ENCODE measurements at regions not wholly inside any gene's neighbourhood (a gene's known extent, or its start where the extent isn't known, plus 50 kb on each side); places are given as distances from the start of the nearest gene placed in this dataset.
"Not testable (repeated sequence)": the region's sequence is repeated elsewhere in the genome, so short reads cannot be mapped to it uniquely, and the experiment has no call there.

DNA sequence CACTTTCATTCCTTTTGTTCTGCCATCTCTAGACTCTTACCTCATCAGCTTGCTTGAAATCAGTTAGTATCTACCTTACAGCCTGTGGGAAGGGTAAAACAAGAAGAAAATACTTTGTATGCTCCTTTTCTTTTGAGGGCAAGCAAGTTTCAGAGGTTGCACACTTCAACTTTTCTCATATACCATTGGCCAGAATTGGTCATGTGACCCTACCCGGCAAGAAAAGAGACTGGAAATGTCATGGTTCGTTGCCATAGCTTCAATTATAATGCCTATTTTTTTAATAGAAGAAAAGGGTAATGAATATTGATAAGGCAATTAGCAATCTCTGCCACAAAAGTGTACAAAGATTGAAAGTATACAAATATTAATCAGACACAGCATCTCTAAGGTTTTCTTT is 346.7 kb upstream of the TACR3 start:
- WGBS, 10 experiments = 10 to 100% (median 93%) methylated on average over 1 to 2 of the region's 2 CpGs; no CpG with 5 or more reads in 2 of the 10 experiments
- no peak for ATAC-seq (replicated peaks in 6 of 8)
- in situ Hi-C loops (cut with MboI; ENCODE audit: low pct_unique_long_range_greater_than_20kb in 2 of 9, low sequenced_read_pairs in 9 of 9, unreplicated experiment in 9 of 9) = loop anchor here in 1 of 9 experiments (25.0 kb wide), 1 partner anchor 796 kb away; no protein-coding TSS in a partner anchor
- Histone ChIP-seq H3K4me3 (no peak overlapping the region), H3K27ac (no peak overlapping the region), H3K4me1 (replicated peaks in 1 of 2) (peaks cover 0 to 20% of the 10 kb centered on the region in 2 donors)

DNA sequence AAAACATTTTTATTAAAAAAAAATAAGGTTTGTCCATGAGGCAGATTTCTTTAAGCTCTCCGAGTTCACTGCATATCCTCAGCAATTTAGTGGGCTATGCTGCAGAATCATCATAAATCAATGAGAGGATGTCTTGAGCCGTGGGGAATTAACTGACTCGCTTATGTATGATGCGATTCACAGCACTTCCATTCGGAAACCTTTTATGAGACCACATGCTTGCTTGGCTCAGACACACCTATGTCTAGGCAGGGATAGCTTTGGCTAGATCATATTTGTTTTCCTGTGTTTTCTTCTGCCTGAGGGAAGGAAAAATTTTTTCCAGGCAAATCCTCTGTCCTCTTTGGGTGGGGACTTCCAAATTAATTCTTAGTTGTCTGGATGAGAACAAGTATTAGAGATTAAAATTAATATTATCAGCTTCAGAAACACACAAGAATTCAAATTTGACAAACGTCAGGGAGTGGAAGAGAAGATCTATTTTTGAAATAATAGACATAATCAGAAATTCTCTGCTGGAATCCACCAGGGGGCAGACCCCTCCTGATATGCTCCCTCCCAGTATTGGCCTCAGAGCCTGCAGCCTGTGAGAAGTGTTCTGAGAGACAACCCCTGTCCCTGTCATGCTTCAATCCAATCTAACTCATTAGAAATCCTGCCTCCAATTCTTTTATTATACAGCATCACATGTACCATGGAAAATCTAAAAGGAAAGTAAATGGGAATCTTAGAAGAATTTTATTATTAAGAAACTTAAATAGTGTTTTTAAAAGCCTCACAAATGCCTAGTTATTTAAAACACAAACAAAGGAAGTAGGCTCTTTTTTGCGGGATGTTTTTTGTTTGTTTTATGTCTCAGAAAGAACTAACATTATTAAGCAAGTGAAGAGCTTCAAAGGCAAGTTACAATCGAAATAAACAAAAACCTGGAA is 345.1 kb upstream of the TACR3 start:
- Histone ChIP-seq H3K4me3 (peak overlapping the region; percentile 3 to 18 (median 14)), H3K4me1 (replicated peaks in 1 of 2) (peaks cover 0 to 20% of the 10 kb centered on the region in 2 donors), H3K27ac (peak overlapping the region in 1 of 2 donors; percentile 16)
- in situ Hi-C loops (cut with MboI; ENCODE audit: low pct_unique_long_range_greater_than_20kb in 2 of 9, low sequenced_read_pairs in 9 of 9, unreplicated experiment in 9 of 9) = loop anchor here in 1 of 9 experiments (25.0 kb wide), 1 partner anchor 797 kb away; no protein-coding TSS in a partner anchor
- peak; percentile 58 to 100 (median 98) for ATAC-seq (replicated peaks in 6 of 8)
- 0 to 32% (median 18%) methylated on average over 1 to 8 of the region's 8 CpGs for WGBS, 10 experiments

GRCh38 chr4:104063341-104063740 is 343.6 kb upstream of the TACR3 start:
- in situ Hi-C loops (cut with MboI; ENCODE audit: low pct_unique_long_range_greater_than_20kb in 2 of 9, low sequenced_read_pairs in 9 of 9, unreplicated experiment in 9 of 9) = loop anchor here in 1 of 9 experiments (25.0 kb wide), 1 partner anchor 799 kb away; no protein-coding TSS in a partner anchor
- Histone ChIP-seq H3K4me1 (replicated peaks in 1 of 2) (peaks cover 0 to 20% of the 10 kb centered on the region in 2 donors), H3K4me3 (no peak overlapping the region), H3K27ac (no peak overlapping the region)
- WGBS, 10 experiments = 0 to 100% (median 43%) methylated on average over 1 to 2 of the region's 2 CpGs; no CpG with 5 or more reads in 1 of the 10 experiments
- no peak for ATAC-seq (replicated peaks in 6 of 8)

DNA sequence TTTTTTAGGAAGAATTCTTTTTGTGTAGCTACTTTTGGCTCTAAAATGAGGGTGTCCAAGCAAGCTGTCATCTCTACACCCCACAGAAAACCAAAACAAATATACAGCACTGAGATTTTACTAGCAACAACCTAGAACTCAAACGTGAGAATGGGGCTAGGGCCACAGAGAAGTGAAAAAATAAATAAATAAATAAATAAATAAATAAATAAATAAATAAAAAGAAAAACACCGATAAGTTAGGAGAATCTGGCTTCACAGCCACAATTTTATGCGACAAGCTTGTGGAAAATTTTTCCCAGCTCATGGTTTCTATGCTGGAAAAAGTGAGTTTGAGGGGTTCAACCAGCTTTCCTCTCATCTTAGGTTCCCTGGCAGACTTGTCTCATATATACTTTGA is 324.6 kb upstream of the TACR3 start:
- ATAC-seq (replicated peaks in 6 of 8) = no peak

GRCh38 chr4:104032896-104033295 is 313.1 kb upstream of the TACR3 start:
- WGBS, 10 experiments = 0 to 100% (median 66%) methylated on average over 1 to 5 of the region's 5 CpGs; no CpG with 5 or more reads in 1 of the 10 experiments
- ATAC-seq (replicated peaks in 6 of 8) = no peak
- Histone ChIP-seq H3K4me3 (no peak overlapping the region), H3K4me1 (replicated peaks in 1 of 2) (no peaks in the 10 kb centered on the region), H3K27ac (no peak overlapping the region)
- in situ Hi-C loops (cut with MboI; ENCODE audit: low pct_unique_long_range_greater_than_20kb in 2 of 9, low sequenced_read_pairs in 9 of 9, unreplicated experiment in 9 of 9) = no loop called here

More for the DNA sequence above, 324.6 kb upstream of the TACR3 start:
- in situ Hi-C loops (cut with MboI; ENCODE audit: low pct_unique_long_range_greater_than_20kb in 2 of 9, low sequenced_read_pairs in 9 of 9, unreplicated experiment in 9 of 9) = no loop called here
- no peak overlapping the region for H3K4me3 ChIP-seq
- no peak overlapping the region for H3K27ac ChIP-seq
- no peaks in the 10 kb centered on the region for H3K4me1 ChIP-seq (replicated peaks in 1 of 2)
- WGBS, 10 experiments = 0 to 91% (median 59%) methylated on average over 1 to 3 of the region's 3 CpGs

DNA sequence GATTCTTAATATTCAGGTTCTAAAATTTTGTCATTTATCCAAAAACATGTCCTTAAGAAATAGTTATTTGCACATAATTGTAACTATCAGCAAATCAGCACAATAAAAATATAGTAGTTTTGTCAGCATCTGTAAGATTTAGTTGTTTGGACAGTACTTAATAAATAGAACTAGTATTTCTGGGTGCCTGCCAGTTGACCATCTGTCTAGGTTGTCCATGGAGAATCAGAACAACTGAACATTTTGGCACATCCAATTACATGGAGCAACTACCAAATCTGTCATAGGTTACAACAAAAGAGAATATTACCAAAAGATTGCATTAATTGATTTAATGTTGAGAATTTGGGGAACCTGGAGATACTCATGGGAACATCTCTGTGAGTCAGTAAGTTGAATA is 305.5 kb upstream of the TACR3 start:
- in situ Hi-C loops (cut with MboI; ENCODE audit: low pct_unique_long_range_greater_than_20kb in 2 of 9, low sequenced_read_pairs in 9 of 9, unreplicated experiment in 9 of 9) = no loop called here
- H3K27ac ChIP-seq = no peak overlapping the region

GRCh38 chr4:104022831-104023230 is 303.0 kb upstream of the TACR3 start:
- ATAC-seq (replicated peaks in 6 of 8) = peak in 4 of 8 experiments; percentile 16 to 60 (median 40)
- Histone ChIP-seq H3K4me1 (replicated peaks in 1 of 2) (no peaks in the 10 kb centered on the region), H3K4me3 (no peak overlapping the region), H3K27ac (no peak overlapping the region)
- in situ Hi-C loops (cut with MboI; ENCODE audit: low pct_unique_long_range_greater_than_20kb in 2 of 9, low sequenced_read_pairs in 9 of 9, unreplicated experiment in 9 of 9) = loop anchor here in 2 of 9 experiments (25.0 kb wide), 1 partner anchor 839 kb away; no protein-coding TSS in a partner anchor
- 3 to 100% (median 75%) methylated on average over 1 to 4 of the region's 4 CpGs; no CpG with 5 or more reads in 1 of the 10 experiments for WGBS, 10 experiments

More for the DNA sequence above, 305.5 kb upstream of the TACR3 start:
- Histone ChIP-seq H3K4me3 (no peak overlapping the region), H3K4me1 (replicated peaks in 1 of 2) (no peaks in the 10 kb centered on the region)
- no peak for ATAC-seq (replicated peaks in 6 of 8)

DNA sequence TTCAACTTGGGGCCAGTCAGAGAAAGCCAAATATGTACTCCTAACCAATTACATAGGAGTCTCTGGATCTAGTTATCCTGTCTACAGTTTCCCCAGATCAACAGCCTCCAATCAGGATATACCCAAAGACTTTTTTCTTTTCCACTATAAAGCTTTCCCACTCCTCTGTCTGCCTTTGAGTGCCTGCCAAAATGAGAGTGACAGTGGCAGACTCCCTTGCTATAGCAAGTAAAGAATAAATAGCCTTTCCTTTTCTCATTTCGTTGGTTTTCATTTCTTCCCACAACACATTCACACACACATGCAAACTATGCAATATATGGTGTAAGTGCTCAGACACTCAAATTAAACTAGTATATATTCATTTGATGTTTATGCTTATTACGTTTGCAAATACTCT is 302.4 kb upstream of the TACR3 start:
- in situ Hi-C loops (cut with MboI; ENCODE audit: low pct_unique_long_range_greater_than_20kb in 2 of 9, low sequenced_read_pairs in 9 of 9, unreplicated experiment in 9 of 9) = loop anchor here in 2 of 9 experiments (25.0 kb wide), 1 partner anchor 840 kb away; no protein-coding TSS in a partner anchor
- no peak overlapping the region for H3K4me3 ChIP-seq
- ATAC-seq (replicated peaks in 6 of 8) = no peak
- H3K4me1 ChIP-seq (replicated peaks in 1 of 2) = no peaks in the 10 kb centered on the region
- 0 to 83% (median 48%) methylated on average over 1 to 2 of the region's 2 CpGs; no CpG with 5 or more reads in 1 of the 10 experiments for WGBS, 10 experiments
- H3K27ac ChIP-seq = no peak overlapping the region

GRCh38 chr4:104020641-104021040 is 300.9 kb upstream of the TACR3 start:
- H3K27ac ChIP-seq = no peak overlapping the region
- no peaks in the 10 kb centered on the region for H3K4me1 ChIP-seq (replicated peaks in 1 of 2)
- 11 to 100% (median 92%) methylated on average over 2 to 3 of the region's 3 CpGs for WGBS, 10 experiments
- in situ Hi-C loops (cut with MboI; ENCODE audit: low pct_unique_long_range_greater_than_20kb in 2 of 9, low sequenced_read_pairs in 9 of 9, unreplicated experiment in 9 of 9) = loop anchor here in 2 of 9 experiments (25.0 kb wide), 1 partner anchor 842 kb away; no protein-coding TSS in a partner anchor
- no peak overlapping the region for H3K4me3 ChIP-seq
- no peak for ATAC-seq (replicated peaks in 6 of 8)

- Histone ChIP-seq H3K27ac (no peak overlapping the region), H3K4me1 (replicated peaks in 1 of 2) (no peaks in the 10 kb centered on the region), H3K4me3 (no peak overlapping the region)
- in situ Hi-C loops (cut with MboI; ENCODE audit: low pct_unique_long_range_greater_than_20kb in 2 of 9, low sequenced_read_pairs in 9 of 9, unreplicated experiment in 9 of 9) = loop anchor here in 2 of 9 experiments (25.0 kb wide), 1 partner anchor 845 kb away; no protein-coding TSS in a partner anchor
- no peak for ATAC-seq (replicated peaks in 6 of 8)
Measured at GRCh38 chr4:104017213-104017612, 297.4 kb upstream of the TACR3 start.

- peak in 5 of 8 experiments; percentile 57 to 65 (median 60) for ATAC-seq (replicated peaks in 6 of 8)
- in situ Hi-C loops (cut with MboI; ENCODE audit: low pct_unique_long_range_greater_than_20kb in 2 of 9, low sequenced_read_pairs in 9 of 9, unreplicated experiment in 9 of 9) = loop anchor here in 2 of 9 experiments (25.0 kb wide), 1 partner anchor 847 kb away; no protein-coding TSS in a partner anchor
- 0 to 63% (median 10%) methylated on average over 1 to 2 of the region's 2 CpGs; no CpG with 5 or more reads in 2 of the 10 experiments for WGBS, 10 experiments
- no peak overlapping the region for H3K4me3 ChIP-seq
- H3K27ac ChIP-seq = no peak overlapping the region
- no peaks in the 10 kb centered on the region for H3K4me1 ChIP-seq (replicated peaks in 1 of 2)
Measured at GRCh38 chr4:104015680-104016079, 295.9 kb upstream of the TACR3 start.

DNA sequence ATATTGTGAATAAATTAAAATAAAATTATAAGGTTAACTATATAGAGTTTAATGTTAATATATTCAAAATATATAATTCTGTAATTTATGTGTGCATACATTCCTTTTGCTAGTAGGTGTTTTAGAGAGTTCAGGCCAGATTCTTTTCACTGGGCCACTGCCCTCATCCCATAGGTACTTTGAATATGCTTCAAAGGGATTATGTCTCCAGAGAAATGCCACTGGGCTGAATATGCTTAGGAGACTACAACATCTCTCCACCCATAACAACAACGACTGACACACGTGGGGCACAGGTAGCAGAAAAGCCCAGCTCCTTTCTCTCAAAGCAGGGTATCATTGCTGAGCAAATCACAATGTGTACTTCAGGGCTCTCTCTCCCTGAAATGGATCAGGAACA is 290.9 kb upstream of the TACR3 start:
- 20 to 100% (median 75%) methylated on average over 1 to 2 of the region's 2 CpGs; no CpG with 5 or more reads in 5 of the 10 experiments for WGBS, 10 experiments
- H3K4me1 ChIP-seq (replicated peaks in 1 of 2) = no peaks in the 10 kb centered on the region
- H3K27ac ChIP-seq = no peak overlapping the region
- ATAC-seq (replicated peaks in 6 of 8) = peak in 1 of 8 experiments; percentile 83
- H3K4me3 ChIP-seq = no peak overlapping the region
- in situ Hi-C loops (cut with MboI; ENCODE audit: low pct_unique_long_range_greater_than_20kb in 2 of 9, low sequenced_read_pairs in 9 of 9, unreplicated experiment in 9 of 9) = loop anchor here in 2 of 9 experiments (25.0 kb wide), 1 partner anchor 852 kb away; no protein-coding TSS in a partner anchor

- not testable (repeated sequence) for H3K4me3 ChIP-seq; H3K27ac ChIP-seq; H3K4me1 ChIP-seq (replicated peaks in 1 of 2); ATAC-seq (replicated peaks in 6 of 8)
- in situ Hi-C loops (cut with MboI; ENCODE audit: low pct_unique_long_range_greater_than_20kb in 2 of 9, low sequenced_read_pairs in 9 of 9, unreplicated experiment in 9 of 9) = loop anchor here in 2 of 9 experiments (25.0 kb wide), 1 partner anchor 860 kb away; no protein-coding TSS in a partner anchor
- 0 to 100% (median 50%) methylated on average over 1 to 6 of the region's 6 CpGs; no CpG with 5 or more reads in 2 of the 10 experiments for WGBS, 10 experiments
Measured at GRCh38 chr4:104002318-104002717, 282.5 kb upstream of the TACR3 start.

Measured in motor neuron (in vitro differentiated cells).